Tibial artery (tissue), 4 donors: ENCODE measurements at regions not wholly inside any gene's neighbourhood (a gene's known extent, or its start where the extent isn't known, plus 50 kb on each side); places are given as distances from the start of the nearest gene placed in this dataset.

Experiments used
- DNase-seq, 2 donors: peaks; one replicate each; pipeline ENCODE4 v3.0.0-alpha.2; 2019
- H3K27ac ChIP-seq, 2 donors: fragments of 200-600 bp; sonication (generic) in 1 of 2; 1 replicate in 1 of 2; 2 replicates in 1 of 2; pipeline ENCODE4 v1.5.1; 2018 to 2019; ENCODE audit warnings: mild to moderate bottlenecking in 1 of 2
- H3K27me3 ChIP-seq, 2 donors: fragments of 200-600 bp; sonication (generic) in 1 of 2; one replicate each; pipeline versions ENCODE4 v1.5.1 to v1.6.0; 2016 to 2019
- H3K36me3 ChIP-seq, 3 donors: fragments of 200-600 bp; sonication (generic) in 2 of 3; one replicate each; pipeline ENCODE4 v1.5.1; 2016 to 2019; ENCODE audit warnings: mild to moderate bottlenecking in 2 of 3
- H3K4me1 ChIP-seq, 4 donors: fragments of 200-600 bp; sonication (generic) in 2 of 4; 1 replicate in 3 of 4; 2 replicates in 1 of 4; pipeline ENCODE4 v1.5.1; 2016 to 2019
- H3K4me3 ChIP-seq, 2 donors: fragments of 200-600 bp; sonication (generic) in 1 of 2; 1 replicate in 1 of 2; 2 replicates in 1 of 2; pipeline ENCODE4 v1.5.1; 2018 to 2019; ENCODE audit warnings: mild to moderate bottlenecking in 2 of 2
- H3K9me3 ChIP-seq, 3 donors: fragments of 200-600 bp; sonication (generic) in 1 of 3; one replicate each; pipeline ENCODE4 v1.5.1; 2016 to 2019
- CTCF ChIP-seq, 2 experiments: fragments of 200-600 bp in 1 of 2; fragments of 450-650 bp in 1 of 2; IDR thresholded peaks; one replicate each; pipeline ENCODE4 v1.5.1; 2017 to 2019; ENCODE audit warnings: antibody characterized with exemption in 2 of 2, mild to moderate bottlenecking in 1 of 2, moderate library complexity in 1 of 2
- intact Hi-C: fragments of 100-400 bp; cut with DNase I; formaldehyde crosslinking; loops from one replicate; pipeline ENCODE4 v1.15.0; 2023; ENCODE audit warnings: low total_unique reads

- Histone ChIP-seq H3K27me3 (no peaks in the 10 kb centered on the region), H3K36me3 (no peaks in the 10 kb centered on the region), H3K9me3 (peaks cover 5 to 26% (median 17%) of the 10 kb centered on the region in 3 donors), H3K27ac (no peak overlapping the region), H3K4me3 (no peak overlapping the region), H3K4me1 (no peaks in the 10 kb centered on the region)
- DNase-seq = no peak
- no peak for TF ChIP-seq CTCF (IDR thresholded peaks at IDR 0.05)
- intact Hi-C loops = no loop called here
Observed at GRCh38 chr22:48233586-48233985, 1471.1 kb downstream of the TBC1D22A start.

- Histone ChIP-seq H3K4me1 (no peaks in the 10 kb centered on the region), H3K27ac (no peak overlapping the region), H3K9me3 (peaks cover 0 to 20% (median 11%) of the 10 kb centered on the region in 3 donors), H3K36me3 (no peaks in the 10 kb centered on the region), H3K4me3 (no peak overlapping the region), H3K27me3 (no peaks in the 10 kb centered on the region)
- intact Hi-C loops = no loop called here
- DNase-seq = no peak
- TF ChIP-seq CTCF (IDR thresholded peaks at IDR 0.05) = no peak
Observed at GRCh38 chr22:48228468-48228867, 1466.0 kb downstream of the TBC1D22A start.

GRCh38 chr22:48227341-48228018 lies 1465.0 kb downstream of the TBC1D22A start:
- no peak for DNase-seq
- Histone ChIP-seq H3K27ac (no peak overlapping the region), H3K4me3 (no peak overlapping the region), H3K27me3 (no peaks in the 10 kb centered on the region), H3K36me3 (no peaks in the 10 kb centered on the region), H3K4me1 (no peaks in the 10 kb centered on the region), H3K9me3 (peaks cover 0 to 15% (median 3%) of the 10 kb centered on the region in 3 donors)
- intact Hi-C loops = no loop called here
- TF ChIP-seq CTCF (IDR thresholded peaks at IDR 0.05) = no peak

GRCh38 chr22:48226026-48227013 lies 1463.9 kb downstream of the TBC1D22A start:
- peak in 1 of 2 donors; percentile 42 for DNase-seq
- H3K9me3 ChIP-seq = peaks cover 0 to 3% (median 0%) of the 10 kb centered on the region in 3 donors
- intact Hi-C loops = no loop called here
- no peak overlapping the region for H3K4me3 ChIP-seq
- TF ChIP-seq CTCF (IDR thresholded peaks at IDR 0.05) = no peak
- H3K27ac ChIP-seq = no peak overlapping the region
- no peaks in the 10 kb centered on the region for H3K27me3 ChIP-seq
- H3K4me1 ChIP-seq = no peaks in the 10 kb centered on the region
- no peaks in the 10 kb centered on the region for H3K36me3 ChIP-seq

GRCh38 chr22:48224332-48224731 lies 1461.9 kb downstream of the TBC1D22A start:
- intact Hi-C loops = no loop called here
- TF ChIP-seq CTCF (IDR thresholded peaks at IDR 0.05) = no peak

More at GRCh38 chr22:48224332-48224731, 1461.9 kb downstream of the TBC1D22A start:
- Histone ChIP-seq H3K4me3 (no peak overlapping the region), H3K27me3 (no peaks in the 10 kb centered on the region), H3K36me3 (no peaks in the 10 kb centered on the region), H3K27ac (no peak overlapping the region), H3K9me3 (no peaks in the 10 kb centered on the region), H3K4me1 (no peaks in the 10 kb centered on the region)
- DNase-seq = no peak
